NCI-H1417 treated with DMSO at 0.1 percent for 48 hours (cell line): ENCODE measurements at regions not wholly inside any gene's neighbourhood (a gene's known extent, or its start where the extent isn't known, plus 50 kb on each side); places are given as distances from the start of the nearest gene placed in this dataset.
"Not testable (repeated sequence)": the region's sequence is repeated elsewhere in the genome, so short reads cannot be mapped to it uniquely, and the experiment has no call there.

Experiments used
- DNase-seq: peaks from one replicate; lab custom pipeline; 2025; lab: John Stamatoyannopoulos, UW

- DNase-seq = no peak
Measured at GRCh38 chr5:125416055-125416454, 669.6 kb upstream of the ZNF608 start.

GRCh38 chr5:125421006-125421405 lies 674.6 kb upstream of the ZNF608 start:
- no peak for DNase-seq

- no peak for DNase-seq
Measured at GRCh38 chr5:125422342-125422741, 675.9 kb upstream of the ZNF608 start.

- no peak for DNase-seq
Measured at GRCh38 chr5:125424402-125425141, 678.1 kb upstream of the ZNF608 start.

GRCh38 chr5:125429498-125429897 lies 683.1 kb upstream of the ZNF608 start:
- no peak for DNase-seq

GRCh38 chr5:125433457-125433856 lies 687.0 kb upstream of the ZNF608 start:
- DNase-seq = no peak

- no peak for DNase-seq
Measured at GRCh38 chr5:125439243-125439642, 692.8 kb upstream of the ZNF608 start.

- DNase-seq = no peak
Measured at GRCh38 chr5:125440905-125441304, 694.5 kb upstream of the ZNF608 start.

GRCh38 chr5:125446986-125447385 lies 700.5 kb upstream of the ZNF608 start:
- no peak for DNase-seq

GRCh38 chr5:125450771-125451170 lies 704.3 kb upstream of the ZNF608 start:
- no peak for DNase-seq

- DNase-seq = no peak
Measured at GRCh38 chr5:125451622-125452021, 705.2 kb upstream of the ZNF608 start.

- no peak for DNase-seq
Measured at GRCh38 chr5:125452991-125453390, 706.6 kb upstream of the ZNF608 start.

GRCh38 chr5:125455041-125455440 lies 708.6 kb upstream of the ZNF608 start:
- DNase-seq = no peak

- not testable (repeated sequence) for DNase-seq
Measured at GRCh38 chr5:125456005-125456404, 709.6 kb upstream of the ZNF608 start.

GRCh38 chr5:125457617-125458016 lies 711.2 kb upstream of the ZNF608 start:
- DNase-seq = no peak

- not testable (repeated sequence) for DNase-seq
Measured at GRCh38 chr5:125458949-125459348, 712.5 kb upstream of the ZNF608 start.

GRCh38 chr5:125461641-125462072 lies 715.2 kb upstream of the ZNF608 start:
- no peak for DNase-seq

GRCh38 chr5:125463466-125464092 lies 717.1 kb upstream of the ZNF608 start:
- DNase-seq = no peak

GRCh38 chr5:125464847-125465432 lies 718.5 kb upstream of the ZNF608 start:
- no peak for DNase-seq

GRCh38 chr5:125465703-125466102 lies 719.3 kb upstream of the ZNF608 start:
- no peak for DNase-seq

- DNase-seq = no peak
Measured at GRCh38 chr5:125467222-125467621, 720.8 kb upstream of the ZNF608 start.

- DNase-seq = no peak
Measured at GRCh38 chr5:125470280-125470902, 724.0 kb upstream of the ZNF608 start.
